H9 (cell line): ENCODE measurements at regions not wholly inside any gene's neighbourhood (a gene's known extent, or its start where the extent isn't known, plus 50 kb on each side); places are given as distances from the start of the nearest gene placed in this dataset.

Experiments used
- DNase-seq: peaks from one replicate; pipeline ENCODE4 v3.0.0-alpha.2; 2017
- H2AFZ ChIP-seq: one replicate; pipeline ENCODE4 v1.6.1; 2013; ENCODE audit warnings: mild to moderate bottlenecking, low read length, control low read depth, moderate library complexity
- H2AK5ac ChIP-seq: 2 replicates; pipeline ENCODE4 v1.6.1; 2013; ENCODE audit warnings: low read length, control low read depth, mixed read lengths; ENCODE audit not compliant: insufficient read length
- H2BK120ac ChIP-seq: one replicate; pipeline ENCODE4 v1.6.1; 2013; ENCODE audit warnings: low read depth, mild to moderate bottlenecking, low read length, control low read depth, inconsistent platforms; ENCODE audit not compliant: poor library complexity, severe bottlenecking
- H2BK12ac ChIP-seq: 2 replicates; pipeline ENCODE4 v1.6.1; 2013; ENCODE audit warnings: low read length, control low read depth, mixed read lengths, low read depth; ENCODE audit not compliant: insufficient read length
- H2BK15ac ChIP-seq: 2 replicates; pipeline ENCODE4 v1.6.1; 2013; ENCODE audit warnings: low read depth, low read length, control low read depth
- H2BK20ac ChIP-seq: one replicate; pipeline ENCODE4 v1.6.1; 2013; ENCODE audit warnings: low read depth, mild to moderate bottlenecking, low read length, control low read depth, inconsistent platforms; ENCODE audit not compliant: poor library complexity, severe bottlenecking
- H2BK5ac ChIP-seq: 2 replicates; pipeline ENCODE4 v1.6.1; 2013; ENCODE audit warnings: low read length, control low read depth, mixed read lengths; ENCODE audit not compliant: insufficient read length
- H3K14ac ChIP-seq: 2 replicates; pipeline ENCODE4 v1.6.1; 2013; ENCODE audit warnings: low read length, control low read depth; ENCODE audit not compliant: insufficient read depth
- H3K18ac ChIP-seq: 2 replicates; pipeline ENCODE4 v1.6.1; 2013; ENCODE audit warnings: low read depth, mild to moderate bottlenecking, mixed read lengths, low read length, control low read depth; ENCODE audit not compliant: insufficient read length
- H3K23ac ChIP-seq: 2 replicates; pipeline ENCODE4 v1.6.1; 2013; ENCODE audit warnings: low read length, control low read depth, mixed read lengths, low read depth; ENCODE audit not compliant: insufficient read length
- H3K23me2 ChIP-seq: 2 replicates; pipeline ENCODE4 v1.6.1; 2013; ENCODE audit warnings: low read depth, mild to moderate bottlenecking, mixed read lengths, low read length, control low read depth; ENCODE audit not compliant: insufficient read length, poor library complexity, severe bottlenecking
- H3K27ac ChIP-seq: 2 replicates; pipeline ENCODE4 v1.5.1; 2013; ENCODE audit warnings: low read length, control low read depth, mixed read lengths, low read depth; ENCODE audit not compliant: insufficient read length
- H3K27me3 ChIP-seq: 2 replicates; pipeline ENCODE4 v1.6.1; 2013; ENCODE audit warnings: low read length, control low read depth, inconsistent platforms; ENCODE audit not compliant: insufficient read depth
- H3K4ac ChIP-seq: 2 replicates; pipeline ENCODE4 v1.6.1; 2013; ENCODE audit warnings: low read depth, mild to moderate bottlenecking, control low read depth, inconsistent platforms, low read length, moderate library complexity
- H3K4me1 ChIP-seq: 2 replicates; pipeline ENCODE4 v1.6.1; 2013; ENCODE audit warnings: low read length, control low read depth, inconsistent platforms; ENCODE audit not compliant: insufficient read depth
- H3K4me2 ChIP-seq: 2 replicates; pipeline ENCODE4 v1.6.1; 2013; ENCODE audit warnings: low read length, control low read depth, mixed read lengths; ENCODE audit not compliant: insufficient read length, insufficient read depth
- H3K56ac ChIP-seq: 2 replicates; pipeline ENCODE4 v1.6.1; 2013; ENCODE audit warnings: low read depth, mild to moderate bottlenecking, mixed read lengths, low read length, control low read depth; ENCODE audit not compliant: insufficient read length
- H3K79me1 ChIP-seq: 2 replicates; pipeline ENCODE4 v1.6.1; 2013; ENCODE audit warnings: low read depth, mild to moderate bottlenecking, moderate library complexity, low read length, control low read depth, inconsistent platforms; ENCODE audit not compliant: insufficient read depth, poor library complexity, severe bottlenecking
- H3K79me2 ChIP-seq: 2 replicates; pipeline ENCODE4 v1.6.1; 2013; ENCODE audit warnings: low read length, control low read depth, inconsistent platforms; ENCODE audit not compliant: insufficient read depth
- H3K9ac ChIP-seq: 2 replicates; pipeline ENCODE4 v1.6.1; 2013; ENCODE audit warnings: low read length, control low read depth, mixed read lengths; ENCODE audit not compliant: insufficient read length; ENCODE audit errors: extremely low read depth
- H3K9me3 ChIP-seq: one replicate; pipeline ENCODE4 v1.6.1; 2013; ENCODE audit warnings: low read depth, low read length, inconsistent platforms; ENCODE audit not compliant: control insufficient read depth
- H3T11ph ChIP-seq: one replicate; pipeline ENCODE4 v1.6.1; 2013; ENCODE audit warnings: mild to moderate bottlenecking, low read length, control low read depth, inconsistent platforms
- H4K20me1 ChIP-seq: one replicate; pipeline ENCODE4 v1.6.1; 2013; ENCODE audit not compliant: control insufficient read depth, insufficient read length, insufficient read depth
- H4K5ac ChIP-seq: 2 replicates; pipeline ENCODE4 v1.6.1; 2013; ENCODE audit warnings: low read depth, mild to moderate bottlenecking, mixed read lengths, low read length, control low read depth; ENCODE audit not compliant: insufficient read length
- H4K8ac ChIP-seq: replicated peaks from 2 replicates; pipeline ENCODE4 v1.6.1; 2013; ENCODE audit warnings: low read length, control low read depth, mixed read lengths, low read depth; ENCODE audit not compliant: insufficient read length
- H4K91ac ChIP-seq: 2 replicates; pipeline ENCODE4 v1.6.1; 2013; ENCODE audit warnings: low read depth, mild to moderate bottlenecking, moderate library complexity, mixed read lengths, low read length, control low read depth; ENCODE audit not compliant: insufficient read length
- H3K27ac Mint-ChIP-seq, 3 experiments: 2 replicates in 2 of 3; 3 replicates in 1 of 3; pipeline ENCODE4 v1.8.0; 2020 to 2021; ENCODE audit warnings: mixed read lengths in 3 of 3, mild to moderate bottlenecking in 1 of 3, moderate library complexity in 1 of 3
- H3K27me3 Mint-ChIP-seq: 2 replicates; pipeline ENCODE4 v1.8.0; 2021; ENCODE audit warnings: low read depth, mild to moderate bottlenecking, moderate library complexity, mixed read lengths
- H3K36me3 Mint-ChIP-seq, 3 experiments: 2 replicates in 2 of 3; 3 replicates in 1 of 3; pipeline ENCODE4 v1.8.0; 2020 to 2021; ENCODE audit warnings: low read depth in 3 of 3, mixed read lengths in 3 of 3; ENCODE audit not compliant: insufficient read depth in 1 of 3
- H3K4me1 Mint-ChIP-seq, 2 experiments: 2 replicates each; pipeline ENCODE4 v1.8.0; 2020; ENCODE audit warnings: mixed read lengths in 2 of 2
- H3K4me3 Mint-ChIP-seq, 2 experiments: 2 replicates in 1 of 2; 3 replicates in 1 of 2; pipeline ENCODE4 v1.8.0; 2020 to 2021; ENCODE audit warnings: mild to moderate bottlenecking in 2 of 2, mixed read lengths in 2 of 2, moderate library complexity in 1 of 2
- H3K9me3 Mint-ChIP-seq, 2 experiments: 2 replicates in 1 of 2; 3 replicates in 1 of 2; pipeline ENCODE4 v1.8.0; 2020; ENCODE audit warnings: mild to moderate bottlenecking in 2 of 2, mixed read lengths in 2 of 2, moderate library complexity in 1 of 2
- CTCF ChIP-seq: fragments of 200-600 bp; sonication (generic); conservative IDR thresholded peaks from 3 replicates; pipeline ENCODE4 v1.8.0; 2021; ENCODE audit warnings: antibody characterized with exemption, mild to moderate bottlenecking
- WGBS: extraction: QIAGEN DNeasy Blood & Tissue Kit; methylation state at CpG from one replicate; pipeline ENCODE4 v1.1.7; 2013; ENCODE audit warnings: missing lambda C conversion rate, low lambda C conversion rate, mixed read lengths; ENCODE audit not compliant: insufficient read length; ENCODE audit errors: extremely low coverage; 5-methylcytosine and 5-hydroxymethylcytosine counted together

- H3K4me2 ChIP-seq: no peak overlapping the region
- H3K23ac ChIP-seq: no peak overlapping the region
- no peak overlapping the region for H2BK20ac ChIP-seq
- no peak overlapping the region for H3K27ac Mint-ChIP-seq
- no peak overlapping the region for H4K91ac ChIP-seq
- no peaks in the 10 kb centered on the region for H3K4me1 ChIP-seq
- WGBS: no CpG with 5 or more reads among the region's 3 CpGs
- no peaks in the 10 kb centered on the region for H3K9me3 ChIP-seq
- no peak overlapping the region for H3T11ph ChIP-seq
- no peaks in the 10 kb centered on the region for H3K79me1 ChIP-seq
- no peak overlapping the region for H2BK5ac ChIP-seq
- no peaks in the 10 kb centered on the region for H3K79me2 ChIP-seq
- H3K4me1 Mint-ChIP-seq: peaks cover 8 to 12% of the 10 kb centered on the region in 2 experiments
- H4K5ac ChIP-seq: no peak overlapping the region
- no peak overlapping the region for H3K18ac ChIP-seq
- no peak overlapping the region for H3K9ac ChIP-seq
- peaks cover 17% of the 10 kb centered on the region for H3K27me3 ChIP-seq
- no peak overlapping the region for H3K4me3 Mint-ChIP-seq
- no peak overlapping the region for H2AFZ ChIP-seq
- H2BK120ac ChIP-seq: no peak overlapping the region
- H3K56ac ChIP-seq: no peak overlapping the region
- DNase-seq: no peak
- H4K20me1 ChIP-seq: no peaks in the 10 kb centered on the region
- no peak overlapping the region for H4K8ac ChIP-seq
- no peaks in the 10 kb centered on the region for H3K9me3 Mint-ChIP-seq
- no peak overlapping the region for H3K27ac ChIP-seq
- H2BK15ac ChIP-seq: no peak overlapping the region
- peaks cover 51% of the 10 kb centered on the region for H3K27me3 Mint-ChIP-seq
- peaks cover 0 to 2% (median 0%) of the 10 kb centered on the region in 3 experiments; a peak in 3 of 7 replicates for H3K36me3 Mint-ChIP-seq
- no peak overlapping the region for H3K14ac ChIP-seq
- H3K4ac ChIP-seq: no peak overlapping the region
- TF ChIP-seq CTCF: no peak
- H2BK12ac ChIP-seq: no peak overlapping the region
- peaks cover 4% of the 10 kb centered on the region for H3K23me2 ChIP-seq
- H2AK5ac ChIP-seq: no peak overlapping the region
These were observed 106.7 kb downstream of the LEPR start for GRCh38 chr1:65527190-65527589.
